GM21737 (cell line): ENCODE measurements at regions not wholly inside any gene's neighbourhood (a gene's known extent, or its start where the extent isn't known, plus 50 kb on each side); places are given as distances from the start of the nearest gene placed in this dataset.

Experiments used
- ATAC-seq: cut with Tn5 transposase; IDR thresholded peaks from one replicate; pipeline ENCODE4 v1.9.1; 2021; ENCODE audit warnings: mild to moderate bottlenecking, moderate library complexity; ENCODE audit not compliant: unreplicated experiment

DNA sequence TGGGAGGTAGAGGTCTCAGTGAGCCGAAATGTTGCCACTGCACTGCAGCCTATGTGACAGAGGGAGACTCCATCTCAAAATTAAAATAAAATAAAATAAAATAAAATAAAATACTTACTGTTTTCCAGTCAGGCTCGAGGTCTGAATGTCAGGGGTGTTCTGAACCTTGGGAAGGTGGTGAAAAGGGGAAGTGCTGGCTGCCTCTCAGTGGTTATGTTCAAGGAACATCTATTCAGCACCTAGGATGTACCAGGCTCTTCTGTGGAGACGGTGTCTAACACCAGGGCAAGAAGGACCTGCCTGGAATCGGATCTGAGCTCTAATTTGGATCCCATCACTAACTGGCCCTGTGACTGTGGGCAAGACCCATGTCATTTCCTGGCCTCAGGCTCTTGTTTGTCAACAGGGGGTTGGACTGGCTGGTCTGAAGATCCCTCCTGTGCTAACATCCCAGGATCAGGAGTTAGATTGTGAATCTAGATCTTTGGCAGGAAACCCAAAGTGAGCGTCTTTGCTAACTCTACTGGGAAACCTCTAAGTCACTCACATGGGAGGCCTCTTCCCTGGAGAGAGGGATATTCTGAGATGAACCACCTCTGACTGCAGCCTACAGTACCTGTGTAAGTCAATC is 63.4 kb upstream of the SIRPG start:
- ATAC-seq: no peak

DNA sequence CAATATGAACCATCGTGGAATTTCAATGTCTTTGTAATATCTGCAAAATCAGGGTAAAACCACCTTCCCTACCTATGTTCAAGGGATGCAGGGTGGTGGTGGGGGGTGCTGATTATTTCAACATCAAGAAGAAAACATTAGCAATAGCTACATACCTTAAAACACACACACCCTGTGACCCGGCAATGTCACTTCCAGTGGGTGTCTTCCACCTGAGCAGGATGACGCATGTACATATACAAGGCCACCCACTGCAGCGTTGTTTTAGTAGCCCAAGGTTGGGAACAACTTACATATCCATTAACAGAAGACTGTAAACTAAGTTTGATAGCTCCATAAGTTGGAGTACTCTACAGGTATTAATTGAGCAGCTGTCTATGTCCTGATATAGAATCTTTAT is 62.6 kb upstream of the SIRPG start:
- ATAC-seq: no peak

DNA sequence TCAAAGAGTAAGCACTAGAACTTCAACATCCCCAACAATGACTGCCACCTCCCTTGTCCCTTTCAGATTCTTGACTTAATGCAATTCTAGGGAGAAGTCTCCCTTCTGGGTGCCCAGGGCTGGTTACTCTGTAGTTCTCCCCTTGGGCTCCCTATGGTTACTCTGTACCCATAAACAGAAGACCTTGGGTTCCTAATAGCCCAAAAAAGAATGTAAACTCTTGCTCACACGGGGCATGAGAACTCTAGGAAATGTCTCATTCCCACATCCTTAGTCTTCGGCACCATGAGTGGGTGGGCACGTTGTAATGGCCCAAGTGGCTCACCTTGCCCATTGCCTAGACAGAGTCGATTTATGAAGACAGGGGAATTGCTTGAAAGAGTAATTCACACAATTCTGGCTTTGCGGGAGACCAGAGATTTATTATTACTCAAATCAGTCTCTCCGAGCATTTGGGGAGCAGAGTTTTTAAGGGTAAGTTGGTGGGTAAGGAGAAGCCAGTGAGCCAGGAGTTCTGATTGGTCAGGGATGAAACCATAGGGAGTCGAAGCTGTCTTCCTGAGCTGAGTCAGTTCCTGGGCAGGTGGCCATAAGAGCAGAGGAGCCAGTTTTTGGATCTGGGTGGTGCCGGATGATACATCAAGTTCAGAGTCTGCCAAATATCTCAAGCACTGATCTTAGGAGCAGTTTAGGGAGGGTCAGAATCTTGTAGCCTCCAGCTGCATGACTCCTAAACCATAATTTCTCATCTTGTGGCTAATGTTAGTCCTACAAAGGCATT is 61.2 kb upstream of the SIRPG start:
- no peak for ATAC-seq

DNA sequence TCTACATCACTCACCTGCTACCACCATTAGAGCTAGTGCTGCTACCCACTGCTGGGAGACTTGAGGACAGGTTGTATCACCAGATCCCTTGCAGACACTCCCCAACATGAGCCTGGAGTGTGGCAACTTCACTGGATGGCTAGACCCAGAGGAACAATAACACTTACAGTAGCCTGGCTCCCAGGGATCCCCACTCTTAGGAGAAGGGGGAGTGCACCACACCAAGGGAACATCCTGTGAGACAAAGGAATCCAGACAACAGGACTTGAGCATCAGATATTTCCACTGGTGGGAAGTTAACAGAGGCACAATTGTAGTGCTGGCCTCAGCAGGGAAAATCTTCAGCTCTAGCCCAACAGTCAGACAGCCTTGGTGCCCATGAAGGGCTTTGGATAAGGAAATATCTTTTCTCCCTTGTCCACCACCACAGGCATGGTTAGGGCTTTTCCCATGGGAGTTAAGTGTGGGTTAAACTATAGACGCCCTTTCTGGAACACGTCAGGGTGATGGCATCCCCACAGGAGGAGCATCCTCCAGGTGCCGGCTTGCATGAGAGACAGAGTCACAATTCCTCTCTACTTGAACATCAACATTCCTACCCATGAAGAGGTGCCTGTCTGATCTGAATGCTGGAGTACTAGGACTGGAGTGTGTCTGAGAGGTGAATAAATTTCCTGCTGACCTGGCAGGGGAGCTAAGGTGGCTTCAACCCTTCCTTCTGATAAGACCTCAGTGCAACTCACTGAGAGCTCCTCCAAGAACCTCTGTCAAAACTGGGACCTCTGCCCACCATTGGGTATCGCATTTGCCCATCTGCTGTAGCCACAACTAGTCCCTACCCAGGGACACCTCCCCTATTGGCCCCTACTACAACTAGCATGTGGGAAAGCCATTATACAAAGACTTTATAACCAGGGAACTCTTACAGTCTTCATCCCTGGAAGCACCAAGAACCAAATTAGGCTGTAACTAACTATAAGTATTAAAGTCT is 55.4 kb upstream of the SIRPG start:
- ATAC-seq: no peak

DNA sequence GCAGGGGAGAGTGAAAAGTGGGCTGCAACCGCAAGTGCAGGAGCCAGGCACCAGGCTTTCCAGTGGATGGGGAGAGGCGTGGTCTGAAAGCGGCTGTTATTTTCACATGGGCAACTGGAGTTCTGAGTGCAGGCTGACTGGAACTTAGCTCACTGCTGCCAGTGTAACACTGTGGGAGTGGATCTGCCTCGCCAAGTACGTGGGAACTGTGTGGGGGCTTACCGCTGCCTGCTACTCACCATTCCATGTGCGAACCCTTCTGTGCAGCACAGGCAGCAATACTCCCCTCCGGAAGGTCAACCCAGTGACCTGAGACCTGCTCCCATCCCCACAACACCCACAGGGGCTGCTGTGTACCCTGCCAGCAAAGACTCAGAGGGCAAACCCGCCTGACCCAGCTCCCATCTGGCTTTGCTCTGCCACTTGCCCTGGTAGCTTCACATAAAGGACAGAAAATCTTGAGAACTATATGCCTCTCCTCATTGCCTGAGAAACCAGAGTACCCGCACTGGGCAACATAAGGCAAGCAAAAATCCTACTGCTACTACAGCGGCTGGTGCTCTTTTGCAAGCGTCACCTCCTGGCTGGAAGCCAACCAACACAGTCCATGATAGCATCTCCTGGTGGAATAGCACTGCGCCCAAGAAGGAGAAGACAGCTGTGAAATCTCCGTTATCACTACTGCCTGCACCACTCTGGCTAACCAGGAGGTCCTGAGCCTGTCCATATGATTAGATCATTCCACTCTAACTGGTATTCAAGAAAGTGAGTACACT is 54.4 kb upstream of the SIRPG start:
- ATAC-seq: no peak

DNA sequence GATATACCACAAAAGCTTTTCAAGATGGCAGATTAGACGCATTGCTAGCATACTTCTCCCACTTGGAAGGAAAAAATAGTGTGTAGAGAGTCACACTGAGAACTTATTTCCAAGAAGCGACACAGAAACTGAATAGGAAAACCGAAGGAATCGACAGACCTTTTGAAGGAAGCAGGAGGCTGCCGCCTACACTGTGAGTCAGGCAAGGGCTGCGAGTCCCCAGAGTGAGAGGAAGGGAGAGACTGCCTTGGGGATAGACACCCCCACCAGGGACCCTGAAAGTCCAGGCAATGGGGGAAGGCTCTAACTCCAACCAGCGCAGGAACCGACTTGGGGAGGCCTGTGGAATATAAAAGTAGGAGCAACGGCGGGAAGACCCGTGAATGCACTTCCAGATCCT is 53.7 kb upstream of the SIRPG start:
- ATAC-seq: no peak

DNA sequence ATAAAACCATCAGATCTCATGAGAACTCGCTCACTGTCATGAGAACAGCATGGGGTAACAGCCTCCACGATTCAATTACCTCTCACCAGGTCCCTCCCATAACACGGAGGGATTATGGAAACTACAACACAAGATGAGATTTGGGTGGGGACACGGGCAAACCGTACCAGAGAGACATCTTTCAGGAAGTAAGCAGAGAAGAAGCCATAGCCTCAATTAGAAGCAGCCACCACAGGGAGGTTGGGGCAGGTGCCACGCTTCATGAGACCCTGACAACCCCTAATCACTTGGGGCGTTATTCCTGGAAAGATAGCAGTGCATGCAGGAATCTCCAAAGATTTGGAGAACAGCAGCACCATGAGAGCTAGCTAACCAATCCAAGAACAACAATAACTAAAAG is 52.9 kb upstream of the SIRPG start:
- ATAC-seq: no peak

DNA sequence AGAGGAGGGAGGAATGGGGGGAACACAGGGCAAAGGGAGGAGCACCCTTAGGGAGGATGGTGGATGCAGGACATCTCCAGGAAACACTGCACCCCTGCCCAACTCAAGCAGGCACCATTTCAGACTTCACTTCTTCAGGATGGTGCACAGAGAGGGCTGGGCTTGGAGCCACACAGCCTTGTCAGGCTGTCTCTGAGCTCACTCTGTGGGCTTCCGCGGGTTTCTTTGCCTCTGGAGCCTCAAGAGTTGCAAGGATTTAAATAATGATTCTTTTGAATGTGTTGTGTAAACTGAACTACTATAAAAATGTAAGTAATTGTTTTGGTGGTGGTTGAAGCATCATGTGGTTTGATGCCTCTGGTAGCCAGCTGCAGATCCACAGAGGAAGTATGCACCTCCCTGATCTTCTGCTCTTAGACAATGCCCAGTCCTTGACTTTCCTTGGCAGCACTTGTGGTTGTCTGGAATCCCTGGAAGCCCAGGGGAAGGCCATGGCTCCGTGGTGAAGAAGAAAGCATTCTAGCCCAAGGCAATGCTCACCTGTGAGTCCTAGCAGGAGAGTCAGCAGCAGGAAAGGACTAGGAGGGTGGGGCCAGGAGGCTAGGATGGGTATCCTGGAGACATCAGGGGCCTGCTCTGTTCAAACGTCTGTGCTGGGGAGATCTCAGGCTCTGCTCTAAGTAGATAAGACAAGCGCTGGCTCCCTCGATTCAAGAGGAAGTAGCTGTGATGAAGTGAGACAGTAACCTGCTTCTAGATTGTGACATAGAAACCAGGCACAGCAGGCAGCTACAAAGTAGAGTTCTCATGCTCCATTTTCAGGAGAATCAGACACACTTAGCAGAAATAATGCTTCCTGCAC is 50.2 kb upstream of the SIRPG start:
- ATAC-seq: no peak
